Stimulated activated CD8-positive, alpha-beta memory T cell treated with anti-CD3 and anti-CD28 coated beads, Interleukin-7, amount 100 ng/mL, for 48 hours (primary cell): ENCODE measurements at regions not wholly inside any gene's neighbourhood (a gene's known extent, or its start where the extent isn't known, plus 50 kb on each side); places are given as distances from the start of the nearest gene placed in this dataset.

Source experiments
- DNase-seq, 2 donors: peaks; one replicate each; pipeline ENCODE4 v3.0.0-alpha.2; 2020; ENCODE audit warnings: low read depth in 1 of 2; ENCODE audit errors: extremely low read depth in 1 of 2

DNA sequence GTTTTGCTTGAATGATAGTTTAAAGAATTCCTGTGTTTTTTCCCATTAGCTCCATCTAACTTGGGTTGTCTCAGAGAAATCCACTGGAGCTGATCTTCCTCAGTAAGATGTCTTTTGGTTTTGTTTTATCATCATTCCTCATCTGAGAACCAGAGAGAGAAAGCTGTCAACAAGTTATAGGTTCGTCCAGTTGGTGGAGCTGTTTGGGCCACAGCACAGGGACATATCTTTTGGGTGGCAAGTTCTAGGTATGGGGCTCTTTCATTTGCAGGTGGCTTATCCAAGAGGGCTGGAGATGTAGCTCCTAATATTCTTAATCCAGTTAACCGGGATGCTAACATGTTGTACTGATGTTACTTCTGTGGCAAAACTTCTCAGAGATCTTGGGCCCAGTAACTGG, 174.2 kb downstream of the KCNRG start:
- no peak for DNase-seq

DNA sequence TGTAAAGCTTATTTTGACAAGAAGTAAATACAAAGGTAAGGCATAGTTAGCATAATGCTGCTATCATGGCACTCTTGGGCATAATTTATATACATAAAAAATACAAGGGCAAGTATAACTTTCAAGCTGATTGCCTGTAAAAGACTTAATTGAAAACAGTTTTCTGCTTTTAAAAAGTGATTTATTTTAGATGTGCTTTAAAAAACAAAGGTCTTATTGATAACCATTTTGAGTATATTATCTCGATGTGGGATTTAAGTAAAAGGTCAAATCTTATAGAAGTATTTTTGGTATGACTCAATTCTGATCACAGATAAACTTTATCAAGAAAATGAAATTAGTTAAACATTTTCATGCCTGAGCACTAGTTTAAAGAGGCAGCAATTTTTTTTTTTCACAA, 175.8 kb downstream of the KCNRG start:
- no peak for DNase-seq

DNA sequence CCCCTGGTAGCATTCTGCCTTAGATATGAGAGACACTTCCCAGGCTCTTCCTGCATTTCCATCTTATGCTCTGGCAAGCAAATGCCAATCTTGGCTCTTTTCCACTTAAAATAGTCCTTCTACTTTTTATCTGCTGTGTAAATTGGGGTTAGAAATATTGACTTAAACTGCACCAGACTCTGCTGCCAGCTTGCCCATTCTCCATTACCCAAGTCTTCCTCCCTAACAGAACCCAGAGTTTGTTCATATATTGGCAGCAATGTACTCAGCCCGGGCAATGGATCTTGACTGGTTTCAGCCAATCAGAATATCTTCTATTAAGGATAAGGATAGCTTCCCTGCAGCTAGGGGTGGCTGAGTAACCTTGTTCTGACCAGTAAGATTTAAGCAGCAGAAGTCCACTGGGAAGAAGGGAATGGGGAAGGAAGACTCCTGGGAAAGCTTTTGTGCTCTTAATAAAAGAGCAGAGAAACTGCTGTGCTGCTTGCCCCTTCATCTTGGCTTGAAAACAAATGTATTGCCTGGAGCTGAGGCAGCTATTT, 177.1 kb downstream of the KCNRG start:
- no peak for DNase-seq

DNA sequence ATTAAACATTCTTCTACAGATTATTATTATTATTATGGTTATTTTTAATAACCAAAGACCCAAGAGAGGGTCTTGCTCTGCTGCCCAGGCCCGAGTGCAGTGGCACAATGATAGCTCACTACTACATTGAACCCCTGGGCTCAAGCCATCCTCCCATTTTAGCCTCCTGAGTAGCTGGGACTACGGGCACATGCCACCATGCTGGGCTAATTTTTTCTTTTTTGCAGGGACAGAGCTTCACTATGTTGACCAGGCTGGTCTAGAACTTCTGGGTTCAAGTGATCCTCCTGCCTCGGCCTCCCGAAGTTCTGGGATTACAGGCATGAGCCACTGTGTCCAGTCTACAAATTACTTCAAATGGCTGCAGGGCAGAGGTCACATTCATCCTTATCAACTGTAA, 179.8 kb downstream of the KCNRG start:
- no peak for DNase-seq

DNA sequence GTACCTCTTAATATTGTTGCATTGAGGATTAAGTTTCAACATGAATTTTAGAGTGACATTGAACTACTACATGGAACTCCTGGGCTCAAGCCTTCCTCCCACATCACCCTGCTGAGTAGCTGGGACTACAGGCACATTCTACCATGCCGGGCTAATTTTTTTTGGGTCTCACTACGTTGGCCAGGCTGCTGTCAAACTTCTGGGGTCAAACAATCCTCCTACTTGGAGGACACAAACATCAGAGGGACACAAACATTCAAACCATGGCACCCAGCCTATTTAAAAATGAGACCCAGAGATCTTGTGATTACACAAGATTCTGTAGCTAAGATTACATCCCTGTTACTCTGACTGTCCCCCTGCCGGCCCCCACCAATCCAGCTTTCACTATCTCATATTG, 180.9 kb downstream of the KCNRG start:
- DNase-seq: no peak

DNA sequence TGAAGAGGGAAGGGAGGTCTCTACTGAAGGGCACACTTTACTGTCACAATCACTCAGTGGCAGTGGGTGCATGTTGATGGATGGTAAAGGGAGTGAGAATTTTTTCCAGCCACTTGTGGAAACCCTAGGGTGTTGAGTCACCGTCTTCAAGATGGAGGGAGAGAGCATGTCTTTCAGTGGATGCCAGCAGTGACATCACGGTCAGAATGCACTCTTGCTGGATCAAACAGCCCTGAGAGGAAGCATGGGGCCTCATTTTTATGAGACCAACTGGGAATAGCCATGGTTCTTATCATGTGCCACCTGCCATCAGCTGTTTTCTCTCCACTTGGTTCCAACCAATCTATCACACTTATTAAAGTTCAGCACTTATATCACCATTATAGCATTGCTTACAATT, 182.5 kb downstream of the KCNRG start:
- DNase-seq: no peak

DNA sequence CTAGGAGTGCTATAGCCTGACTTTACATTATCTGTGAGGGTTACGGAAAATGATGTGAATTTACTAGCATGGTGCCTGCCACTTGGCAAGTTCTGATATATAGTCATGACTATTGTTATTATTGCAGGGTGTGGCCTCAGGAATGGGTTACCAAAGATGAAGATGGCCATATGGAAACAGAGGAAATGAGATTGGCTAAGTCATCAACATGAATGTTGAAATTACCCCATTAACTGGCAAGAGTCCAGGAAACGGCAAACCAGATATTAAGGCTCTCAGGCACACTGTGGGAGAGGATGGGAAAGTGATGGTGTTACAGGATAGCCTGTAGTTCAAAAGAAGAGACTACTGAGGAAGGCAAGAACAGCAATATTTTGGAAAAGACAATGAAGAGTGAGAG, 183.3 kb downstream of the KCNRG start:
- DNase-seq: no peak

DNA sequence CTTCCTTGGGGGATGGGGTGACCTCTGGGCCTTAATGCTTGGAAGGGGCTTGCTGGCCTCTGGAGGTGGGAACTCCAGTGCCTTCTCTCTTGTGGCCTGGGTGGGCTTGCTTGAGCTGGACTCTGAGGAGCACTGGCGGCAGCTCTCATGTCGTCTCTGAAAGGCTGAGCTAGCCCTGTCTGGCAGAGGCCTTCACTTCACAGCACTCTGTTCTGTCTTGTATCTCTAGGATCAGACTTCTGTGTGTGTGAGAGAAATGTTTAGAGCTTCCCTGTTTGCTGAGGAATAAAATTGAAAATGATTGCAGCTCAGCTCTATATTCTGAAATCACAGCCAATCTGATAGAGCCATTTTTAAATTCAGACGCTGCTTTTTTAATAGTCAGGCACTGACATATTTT, 185.3 kb downstream of the KCNRG start:
- no peak for DNase-seq

DNA sequence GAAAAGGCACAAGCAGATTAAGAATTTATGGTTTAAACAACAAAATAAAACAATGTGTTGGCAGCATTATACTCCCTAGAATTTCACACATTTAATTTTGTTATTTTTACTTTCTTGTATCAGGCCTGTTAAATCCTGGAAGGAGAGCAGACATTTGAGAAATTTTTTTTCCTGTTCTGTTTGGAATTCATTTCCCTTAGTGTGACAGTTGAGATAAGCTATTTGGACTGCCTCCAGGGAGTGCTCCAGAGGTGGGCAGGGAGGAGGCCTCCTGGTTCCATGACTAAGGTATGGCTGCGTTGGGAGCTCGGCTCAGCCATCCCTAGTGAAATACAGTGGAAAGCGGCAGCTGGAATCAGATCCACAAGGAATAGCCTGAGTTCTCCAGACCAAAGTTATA, 185.7 kb downstream of the KCNRG start:
- DNase-seq: no peak

DNA sequence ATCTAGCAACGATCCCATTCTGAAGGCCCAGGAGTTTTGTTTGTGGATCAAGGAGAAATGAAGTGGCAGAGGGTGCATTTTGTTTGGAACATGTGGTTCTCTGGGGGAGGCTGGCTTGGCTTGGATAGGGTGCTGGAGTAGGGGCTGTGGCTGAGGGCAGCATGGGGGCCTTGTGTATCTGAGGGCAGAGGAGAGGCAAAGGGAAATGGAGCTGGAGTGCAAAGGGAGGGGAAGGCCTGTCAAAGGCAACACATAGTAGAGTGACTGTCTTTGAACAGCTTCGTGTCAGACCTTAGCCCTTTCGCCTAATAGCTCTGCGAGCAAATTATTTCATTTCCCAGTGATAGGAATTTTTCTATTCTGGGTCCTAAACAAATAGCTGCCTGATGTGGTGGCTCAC, 187.2 kb downstream of the KCNRG start:
- DNase-seq: no peak

DNA sequence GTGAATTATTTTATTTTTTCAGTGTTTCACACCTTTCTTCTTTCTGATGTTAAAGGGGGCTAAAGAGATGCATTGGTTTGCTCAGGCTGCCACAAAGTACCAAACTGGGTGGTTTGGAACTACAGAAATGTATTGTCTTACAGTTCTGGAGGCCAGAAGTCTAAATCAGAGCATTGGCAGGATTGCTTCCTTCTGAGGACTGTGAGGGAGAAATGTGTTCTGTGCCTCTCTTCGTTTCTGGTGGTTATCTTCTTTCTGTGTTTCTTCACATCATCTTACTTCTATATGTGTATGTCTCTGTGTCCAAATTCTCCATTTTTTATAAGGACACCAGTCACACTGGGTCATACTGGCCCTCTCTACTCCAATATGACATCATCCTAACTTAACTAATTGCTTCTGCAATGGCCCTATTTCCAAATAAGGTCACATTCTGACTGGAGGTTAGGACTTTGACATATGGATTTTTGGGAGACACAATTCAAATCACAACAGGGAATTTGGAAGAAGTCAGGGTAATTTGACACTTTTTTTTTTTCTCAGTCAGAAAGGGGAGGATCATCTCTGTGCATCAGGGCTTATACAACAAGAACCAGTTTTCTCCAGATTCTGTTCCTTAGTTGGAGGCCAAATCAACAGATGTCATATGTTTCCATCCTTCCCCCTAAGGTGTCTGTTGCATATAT, 188.2 kb downstream of the KCNRG start:
- no peak for DNase-seq

DNA sequence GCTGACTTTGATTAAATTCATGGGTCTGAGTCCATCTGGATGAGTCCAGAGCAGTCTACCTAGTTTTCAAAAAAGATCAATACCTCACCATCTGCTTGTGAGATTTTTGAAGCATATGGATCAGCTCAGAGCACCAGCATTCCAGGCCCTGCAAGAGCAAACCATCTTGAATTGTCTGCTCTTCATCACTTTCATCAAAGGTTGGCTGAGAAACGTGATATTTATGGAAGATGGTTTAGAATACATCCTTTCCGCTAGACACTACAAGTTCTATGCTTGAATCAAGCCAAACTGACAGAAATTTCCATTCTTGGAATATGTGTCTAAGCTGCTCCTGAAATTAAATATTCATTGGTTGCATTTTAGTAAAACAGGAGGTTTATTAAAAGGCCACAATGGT, 190.3 kb downstream of the KCNRG start:
- no peak for DNase-seq

DNA sequence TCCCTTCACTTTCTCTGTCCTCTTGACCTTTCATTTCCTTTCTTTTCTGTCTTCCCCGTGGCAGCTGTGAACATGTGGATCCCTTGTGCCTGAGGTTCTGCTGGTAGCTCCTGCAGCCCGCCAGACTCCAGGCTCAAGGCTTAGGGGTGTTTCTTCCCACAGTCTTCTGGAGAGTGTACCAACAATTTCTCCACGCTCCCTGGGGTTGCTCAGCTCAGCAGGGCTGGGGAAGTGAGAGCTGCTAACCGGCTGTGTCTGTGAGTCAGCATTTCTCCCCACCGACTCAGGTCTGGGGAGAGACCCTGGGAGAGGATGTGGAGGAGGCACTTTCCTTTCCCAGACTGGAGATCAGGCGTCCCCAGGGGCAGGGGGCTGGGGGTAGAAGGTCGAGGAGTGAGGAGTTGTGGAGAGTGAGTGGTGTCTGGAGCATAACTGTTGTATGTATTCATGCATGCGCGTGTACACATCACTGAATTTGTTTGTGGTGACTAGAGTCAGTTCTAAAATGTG, 193.6 kb downstream of the KCNRG start:
- DNase-seq: no peak

DNA sequence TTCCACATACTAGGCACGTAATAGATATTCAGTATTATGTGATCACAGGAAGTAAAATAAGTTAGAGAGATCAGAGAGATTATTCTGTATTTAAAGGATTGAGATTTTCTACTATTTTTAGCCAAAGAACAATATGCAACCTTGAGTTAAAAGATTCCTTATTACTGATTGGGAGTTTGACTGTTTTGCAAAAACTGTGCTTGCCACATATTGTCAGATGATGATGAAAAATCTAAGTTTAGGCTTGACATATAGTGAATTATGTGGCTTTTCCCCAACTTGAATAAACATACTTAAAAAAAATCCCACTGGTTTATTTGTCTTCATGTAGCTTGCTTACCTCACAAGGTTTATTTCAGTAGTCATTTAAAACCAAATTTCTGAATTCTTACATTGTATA, 194.4 kb downstream of the KCNRG start:
- no peak for DNase-seq

DNA sequence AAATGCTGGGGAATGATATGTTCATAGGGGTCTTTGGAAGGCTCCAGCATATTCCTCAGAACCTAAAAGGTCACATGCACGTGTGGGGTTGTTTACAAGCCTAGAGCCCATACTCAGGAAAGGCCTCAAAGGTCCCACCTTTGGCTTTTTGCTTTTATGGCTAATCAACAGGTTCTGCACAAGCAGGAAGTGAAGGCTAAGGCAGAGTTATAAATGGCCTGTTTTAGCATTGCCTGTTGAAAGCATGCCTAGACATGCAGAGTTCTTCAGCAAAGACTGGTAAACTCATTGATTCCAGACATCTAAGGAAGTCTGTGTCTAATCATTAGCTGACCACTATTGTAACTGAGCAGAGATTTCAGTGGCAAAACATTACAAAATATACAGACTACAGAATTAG, 198.3 kb downstream of the KCNRG start:
- DNase-seq: no peak

DNA sequence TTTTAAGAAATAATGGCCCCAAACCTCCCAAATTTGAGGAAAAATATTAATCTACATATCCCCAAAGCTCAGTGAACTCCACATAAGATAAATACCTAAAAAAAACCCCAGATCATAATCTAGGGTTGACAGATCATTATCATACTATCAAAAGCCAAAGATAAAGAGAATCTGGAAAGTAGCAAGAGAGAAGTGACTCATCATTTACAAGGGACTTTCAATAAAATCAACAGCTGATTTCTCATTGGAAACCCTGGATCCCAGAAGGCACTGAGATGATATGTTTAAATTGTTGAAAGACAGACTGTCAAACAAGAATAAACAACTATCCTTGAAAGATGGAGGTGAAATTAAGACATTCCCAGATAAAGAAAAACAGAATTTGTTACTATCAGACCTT, 199.3 kb downstream of the KCNRG start:
- DNase-seq: no peak

DNA sequence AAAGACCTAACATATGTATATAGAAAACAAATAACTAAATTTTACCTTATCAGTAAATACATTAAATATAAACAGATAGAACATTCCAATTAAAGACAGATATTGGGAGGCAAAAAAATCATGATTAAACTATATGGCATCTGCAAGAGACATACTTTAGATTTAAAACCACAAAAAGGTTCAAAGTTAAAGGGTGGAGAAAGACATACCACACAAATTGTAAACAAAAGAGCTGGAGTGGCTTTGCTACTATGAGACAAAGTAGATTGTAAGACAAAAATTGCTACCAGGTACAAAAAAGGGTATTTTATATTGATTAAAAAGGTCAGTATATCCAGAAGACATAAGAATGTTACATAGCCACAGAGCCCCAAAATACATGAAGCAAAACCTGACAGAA, 200.2 kb downstream of the KCNRG start:
- no peak for DNase-seq

DNA sequence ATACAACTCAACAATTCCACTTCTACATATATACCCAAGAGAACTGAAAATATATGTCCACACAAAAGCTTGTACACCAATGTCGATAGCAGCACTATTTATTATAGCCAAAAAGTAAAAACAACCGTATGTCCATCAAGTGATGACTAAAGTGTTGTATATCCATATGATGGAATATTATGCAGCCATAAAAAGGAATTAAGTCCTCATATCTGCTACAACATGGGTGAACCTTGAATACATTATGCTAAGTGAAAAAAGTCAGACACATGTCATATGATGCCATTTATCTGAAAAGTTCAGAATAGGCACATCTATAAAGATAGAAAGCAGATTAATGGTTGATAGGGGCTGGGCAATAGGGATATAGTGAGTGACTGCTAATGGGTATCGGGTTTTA, 204.5 kb downstream of the KCNRG start:
- DNase-seq: no peak

DNA sequence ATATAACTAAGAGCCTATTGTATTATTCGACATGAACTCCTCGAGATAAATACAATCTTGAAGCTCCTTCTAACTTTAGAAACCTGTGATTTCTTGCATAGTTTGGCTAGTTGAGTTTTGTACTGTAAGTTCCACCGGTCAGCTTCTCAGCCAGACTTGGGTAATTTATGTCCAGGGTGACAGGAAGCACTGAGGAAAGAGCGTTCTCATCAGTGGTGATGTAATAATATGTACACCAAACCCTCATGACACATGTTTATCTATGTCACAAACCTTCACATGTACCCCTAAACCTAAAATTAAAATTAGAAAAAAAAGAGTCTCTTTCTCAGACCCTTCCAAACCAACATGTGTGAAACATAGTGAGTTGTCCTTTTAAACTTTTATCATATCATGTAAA, 205.7 kb downstream of the KCNRG start:
- DNase-seq: no peak

DNA sequence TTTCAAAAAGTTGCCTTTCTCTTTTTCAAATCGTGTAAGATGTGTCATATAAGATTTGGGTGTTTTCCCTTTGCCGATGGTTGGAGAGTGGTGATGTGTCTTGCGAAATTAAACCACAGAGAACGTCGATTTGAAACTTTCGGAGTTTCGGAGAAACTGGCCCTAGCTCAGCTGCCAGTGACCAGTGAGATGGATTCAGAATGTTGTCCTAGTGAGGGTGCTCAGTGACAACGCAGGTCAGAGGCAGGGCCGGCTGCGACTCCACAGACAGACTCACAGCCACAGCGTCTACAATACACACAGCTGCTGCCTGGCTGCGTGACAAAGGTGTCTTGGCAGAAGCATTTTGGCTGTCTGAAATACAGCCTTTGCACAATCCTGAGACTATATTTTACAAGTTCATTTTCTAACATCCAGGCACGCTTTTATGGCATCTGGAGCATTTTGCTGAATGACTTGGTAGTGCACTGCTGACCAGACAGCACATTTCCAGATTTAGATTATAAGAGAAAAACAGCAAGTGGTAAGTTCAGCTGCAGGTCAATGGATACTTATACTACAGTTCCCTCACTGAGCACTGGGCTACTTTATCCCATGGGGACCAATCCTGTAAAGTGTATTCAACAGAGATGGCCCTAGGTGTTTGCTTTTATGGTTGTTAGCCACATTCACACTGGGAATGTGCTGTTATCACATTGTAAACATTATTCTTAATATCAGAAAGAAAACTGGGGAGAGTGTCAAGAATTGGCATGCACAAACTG, 207.5 kb downstream of the KCNRG start:
- DNase-seq: no peak

DNA sequence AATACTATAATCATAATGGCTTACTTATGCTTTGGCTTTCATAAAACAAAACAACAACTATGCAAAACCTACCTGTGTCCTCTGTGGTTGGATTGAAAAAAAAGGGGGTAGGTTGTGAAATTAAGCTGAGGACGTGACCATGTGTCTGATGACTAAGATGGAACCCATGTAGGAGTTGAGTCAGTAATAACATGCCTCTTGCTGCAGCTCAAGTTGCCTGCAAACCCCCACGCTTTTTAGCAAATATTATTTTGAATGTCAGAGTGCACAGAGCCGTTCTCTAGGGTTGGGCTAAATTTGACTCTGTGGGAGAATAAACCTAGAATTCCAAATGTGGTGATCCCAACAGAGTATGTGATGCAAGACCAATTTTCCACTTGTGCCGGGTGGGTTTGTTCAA, 209.3 kb downstream of the KCNRG start:
- DNase-seq: no peak
